ENCODE measurements at regions not wholly inside any gene's neighbourhood (a gene's known extent, or its start where the extent isn't known, plus 50 kb on each side); places are given as distances from the start of the nearest gene placed in this dataset.

GRCh38 chr12:127249428-127249827 is 1017.5 kb upstream of the TMEM132C start:
- no peak for DNase-seq

GRCh38 chr12:127253797-127254327 is 1013.1 kb upstream of the TMEM132C start:
- DNase-seq = no peak

- no peak for DNase-seq
Measured at GRCh38 chr12:127254420-127254955, 1012.5 kb upstream of the TMEM132C start.

- DNase-seq = no peak
Measured at GRCh38 chr12:127257366-127257935, 1009.5 kb upstream of the TMEM132C start.

GRCh38 chr12:127260531-127260930 is 1006.4 kb upstream of the TMEM132C start:
- no peak for DNase-seq

GRCh38 chr12:127260999-127261398 is 1006.0 kb upstream of the TMEM132C start:
- DNase-seq = no peak

- no peak for DNase-seq
Measured at GRCh38 chr12:127262615-127263014, 1004.4 kb upstream of the TMEM132C start.

GRCh38 chr12:127263621-127264020 is 1003.3 kb upstream of the TMEM132C start:
- DNase-seq = no peak

GRCh38 chr12:127267128-127267527 is 999.8 kb upstream of the TMEM132C start:
- DNase-seq = no peak

- DNase-seq = no peak
Measured at GRCh38 chr12:127268213-127268612, 998.8 kb upstream of the TMEM132C start.

GRCh38 chr12:127268706-127269425 is 998.1 kb upstream of the TMEM132C start:
- DNase-seq = no peak

- DNase-seq = no peak
Measured at GRCh38 chr12:127270193-127270592, 996.8 kb upstream of the TMEM132C start.

- DNase-seq = no peak
Measured at GRCh38 chr12:127271776-127272175, 995.2 kb upstream of the TMEM132C start.

GRCh38 chr12:127272864-127273263 is 994.1 kb upstream of the TMEM132C start:
- no peak for DNase-seq

- no peak for DNase-seq
Measured at GRCh38 chr12:127273626-127274025, 993.3 kb upstream of the TMEM132C start.

- no peak for DNase-seq
Measured at GRCh38 chr12:127275416-127275815, 991.6 kb upstream of the TMEM132C start.

GRCh38 chr12:127277882-127278281 is 989.1 kb upstream of the TMEM132C start:
- DNase-seq = no peak

GRCh38 chr12:127278351-127278750 is 988.6 kb upstream of the TMEM132C start:
- DNase-seq = no peak

- peak in 5 of 14 donors; percentile 0 to 23 (median 5) for DNase-seq
Measured at GRCh38 chr12:127280393-127281275, 986.3 kb upstream of the TMEM132C start.

GRCh38 chr12:127282786-127283565 is 984.0 kb upstream of the TMEM132C start:
- DNase-seq = no peak

- no peak for DNase-seq
Measured at GRCh38 chr12:127284021-127284420, 982.9 kb upstream of the TMEM132C start.

- DNase-seq = no peak
Measured at GRCh38 chr12:127284870-127285431, 982.0 kb upstream of the TMEM132C start.

All from C1 segment of cervical spinal cord (tissue), 14 donors.